Activated CD4-positive, alpha-beta T cell treated with anti-CD3 and anti-CD28 coated beads, Interleukin-2, amount 50 U/mL, for 16 hours (primary cell): ENCODE measurements at regions not wholly inside any gene's neighbourhood (a gene's known extent, or its start where the extent isn't known, plus 50 kb on each side); places are given as distances from the start of the nearest gene placed in this dataset.
"Not testable (repeated sequence)": the region's sequence is repeated elsewhere in the genome, so short reads cannot be mapped to it uniquely, and the experiment has no call there.

Experiments
- DNase-seq: peaks from one replicate; pipeline ENCODE4 v3.0.0-alpha.2; 2020

DNA sequence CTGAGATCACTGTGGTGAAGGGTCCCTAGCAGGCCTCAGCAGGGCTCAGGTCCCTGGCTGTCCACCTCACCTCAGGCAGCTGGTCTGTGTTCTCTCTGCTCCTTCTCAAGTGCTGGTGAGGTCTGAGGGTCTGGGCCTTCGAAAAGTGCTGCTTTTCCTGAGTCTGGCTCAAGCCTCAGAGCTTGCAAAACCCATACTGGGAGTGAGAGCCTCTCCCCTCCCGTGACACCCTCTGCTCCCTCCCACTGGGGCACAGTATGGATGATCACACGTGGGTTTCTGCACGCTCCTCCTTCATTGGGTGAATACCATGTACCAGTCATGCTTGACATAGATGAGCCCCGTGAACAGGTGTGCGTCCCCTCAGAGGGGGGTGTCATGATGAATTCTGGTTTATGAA, 73.3 kb upstream of the WASF3 start:
- no peak for DNase-seq

DNA sequence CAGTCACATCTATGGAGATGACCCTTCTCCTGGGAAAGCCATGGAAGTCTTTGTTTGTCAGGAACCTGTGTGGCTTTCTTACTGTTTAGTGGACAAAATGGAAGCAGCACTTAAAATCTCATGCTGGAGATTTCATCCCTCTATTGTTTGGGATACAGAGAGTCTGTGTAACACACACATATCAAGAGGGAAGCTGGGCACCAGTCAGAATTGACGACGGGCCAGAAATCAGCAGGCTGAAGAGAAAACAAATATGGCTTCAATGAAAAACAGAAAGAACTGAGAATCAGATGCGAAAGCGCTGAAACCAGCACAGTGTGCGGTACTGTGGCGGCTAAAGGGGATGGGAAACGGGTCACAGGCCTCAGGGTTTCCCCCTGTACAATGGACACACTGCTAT, 72.2 kb upstream of the WASF3 start:
- no peak for DNase-seq

DNA sequence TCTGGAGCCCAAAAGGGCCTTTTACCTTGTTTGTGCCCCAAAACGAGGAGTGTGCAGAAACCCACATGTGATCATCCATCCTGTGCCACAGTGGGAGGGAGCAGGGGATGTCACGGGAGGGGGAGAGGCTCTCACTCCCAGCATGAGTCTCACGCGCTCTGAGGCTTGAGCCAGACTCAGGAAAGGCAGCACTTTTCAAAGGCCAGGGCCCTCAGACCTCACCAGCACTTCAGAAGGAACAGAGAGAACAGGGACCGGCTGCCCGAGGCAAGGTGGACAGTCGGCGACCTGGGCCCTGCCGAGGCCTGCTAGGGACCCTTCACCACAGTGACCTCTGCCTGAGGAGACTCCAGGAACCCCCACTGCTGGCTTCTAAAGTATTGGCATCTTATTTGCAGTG, 71.7 kb upstream of the WASF3 start:
- no peak for DNase-seq

DNA sequence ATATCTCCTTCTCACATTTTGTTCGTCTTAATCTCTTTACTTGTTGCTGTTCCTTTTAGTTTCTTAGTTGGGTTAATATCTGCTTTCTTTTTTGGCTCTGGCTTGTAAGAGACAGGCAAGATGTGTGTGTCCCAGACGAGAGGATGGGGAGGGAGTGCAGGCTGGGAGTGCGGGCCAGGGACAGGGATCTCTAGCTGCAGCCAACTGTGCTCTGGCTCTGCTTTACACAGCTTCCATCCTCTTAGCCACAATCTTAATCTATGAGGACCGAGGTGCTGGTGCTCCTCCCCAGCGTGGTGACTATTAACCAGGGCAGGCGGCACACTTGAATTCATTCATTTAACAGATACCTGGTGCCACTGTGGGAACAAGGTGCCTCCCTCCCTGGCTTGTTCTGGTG, 70.9 kb upstream of the WASF3 start:
- DNase-seq = no peak

DNA sequence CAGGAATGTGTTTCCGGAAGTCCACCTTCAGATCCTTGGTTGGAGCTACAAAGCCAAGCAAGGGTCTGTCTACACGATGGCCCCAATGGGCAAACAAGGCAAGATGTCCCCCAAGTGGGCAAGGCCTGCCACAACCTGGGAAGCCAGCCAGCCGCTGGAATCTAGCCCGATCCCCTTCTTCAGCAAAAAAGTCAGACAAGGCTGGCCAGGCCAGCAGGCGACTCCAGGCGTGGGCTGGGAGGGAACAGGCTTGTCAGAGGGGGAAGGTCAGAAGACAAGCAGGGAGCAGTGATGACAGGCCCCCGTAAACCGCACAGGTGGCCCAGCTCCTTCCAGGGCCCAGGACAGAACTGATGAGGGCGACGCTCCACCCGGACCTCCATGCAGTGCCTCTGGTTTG, 69.7 kb upstream of the WASF3 start:
- no peak for DNase-seq

DNA sequence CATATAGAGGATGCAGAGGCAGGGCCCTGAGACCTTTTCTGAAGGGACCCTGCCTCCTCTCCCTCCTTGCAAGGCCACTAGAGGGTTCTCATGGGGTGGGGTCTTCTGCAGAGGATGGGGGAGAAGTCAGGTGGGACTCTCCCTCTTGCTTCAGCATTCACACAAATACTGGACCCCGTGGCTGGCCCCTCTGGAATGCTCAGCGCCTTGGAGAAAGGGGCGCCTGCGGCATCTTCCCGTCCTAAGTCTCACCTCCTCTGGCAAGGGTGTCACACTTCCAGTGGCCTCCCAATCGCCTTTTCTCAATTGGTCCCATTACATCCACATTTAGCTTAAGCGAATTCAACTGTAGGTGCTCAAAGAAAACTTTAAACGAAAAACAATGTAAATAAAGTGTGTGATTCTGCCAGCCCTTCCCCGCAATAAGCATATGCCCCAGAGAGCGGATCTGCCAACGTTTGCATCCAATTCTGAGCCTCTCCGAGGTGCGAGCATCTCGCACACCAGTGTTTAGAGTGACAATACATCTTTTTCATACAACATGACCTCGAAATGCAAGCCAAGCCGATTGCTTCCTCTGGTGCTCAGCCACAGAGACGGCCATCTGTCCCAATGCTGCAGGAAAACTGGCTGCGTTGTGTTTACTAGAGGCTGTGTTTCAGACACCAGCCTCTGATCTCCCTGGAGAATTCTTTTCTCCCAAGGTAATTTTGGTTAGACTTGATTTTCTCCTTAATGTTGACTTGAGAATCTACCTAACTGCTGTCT, 69.1 kb upstream of the WASF3 start:
- DNase-seq = no peak

DNA sequence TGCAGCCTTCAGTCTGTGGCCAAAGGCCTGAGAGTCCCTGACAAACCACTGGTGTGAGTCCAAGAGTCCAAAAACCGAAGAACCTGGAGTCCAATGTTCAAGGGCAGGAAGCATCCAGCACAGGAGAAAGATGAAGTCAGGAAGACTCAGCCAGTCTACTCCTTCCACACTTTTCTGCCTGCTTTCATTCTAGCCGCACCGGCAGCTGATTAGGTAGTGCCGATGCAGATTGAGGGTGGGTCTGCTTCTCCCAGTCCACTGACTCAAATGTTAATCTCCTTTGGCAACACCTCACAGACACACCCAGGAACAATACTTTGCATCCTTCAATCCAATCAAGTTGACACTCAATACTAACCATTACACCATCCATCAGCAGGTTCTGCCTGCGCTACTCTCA, 65.2 kb upstream of the WASF3 start:
- not testable (repeated sequence) for DNase-seq

DNA sequence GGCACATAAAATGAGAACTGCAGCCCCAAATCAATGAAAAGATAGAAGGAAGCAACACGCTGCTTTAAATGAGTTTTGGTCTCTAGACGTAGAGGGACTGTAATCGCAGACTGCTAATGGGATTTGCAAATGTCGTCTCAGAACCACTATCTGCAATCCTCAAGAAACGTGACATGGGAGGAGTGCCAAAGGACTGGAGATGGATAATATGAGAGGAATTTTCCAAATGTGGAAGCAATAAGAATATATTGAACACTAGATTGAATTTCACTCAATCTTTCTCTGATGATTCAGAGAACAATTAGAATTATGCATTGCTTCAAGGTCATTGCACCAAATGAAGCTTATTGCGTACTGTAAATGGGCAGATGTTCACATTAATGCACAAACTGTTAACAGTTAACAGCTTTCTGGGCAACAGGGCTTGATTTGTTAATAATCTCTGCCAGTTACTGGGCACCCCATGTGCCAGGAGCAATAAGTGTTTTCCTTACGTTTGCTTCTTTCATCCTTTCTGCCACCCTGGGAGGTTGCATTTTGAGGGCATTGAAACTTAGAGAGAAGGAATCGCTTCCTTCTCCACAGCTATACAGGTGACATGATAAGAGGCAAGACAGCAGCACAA, 62.8 kb upstream of the WASF3 start:
- no peak for DNase-seq

DNA sequence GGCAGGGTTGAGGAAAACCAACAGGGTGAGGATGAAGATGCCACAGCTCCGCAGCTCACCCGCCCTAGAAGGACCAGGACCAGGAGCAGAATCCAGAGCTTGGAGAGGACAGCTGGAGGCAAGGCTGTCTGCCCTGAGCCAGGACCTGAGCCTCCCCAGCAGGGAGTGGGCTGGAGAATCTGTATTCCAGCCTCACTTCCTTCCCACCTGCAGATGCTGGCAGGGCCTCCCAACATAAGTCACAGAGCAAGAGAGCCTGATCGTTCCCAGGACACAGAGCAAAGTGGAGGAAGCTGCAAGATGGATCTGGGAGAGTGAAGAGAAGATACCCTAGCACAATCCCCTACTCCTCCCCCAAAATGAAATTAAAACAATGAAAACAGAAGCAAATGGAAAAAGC, 61.7 kb upstream of the WASF3 start:
- DNase-seq = no peak

DNA sequence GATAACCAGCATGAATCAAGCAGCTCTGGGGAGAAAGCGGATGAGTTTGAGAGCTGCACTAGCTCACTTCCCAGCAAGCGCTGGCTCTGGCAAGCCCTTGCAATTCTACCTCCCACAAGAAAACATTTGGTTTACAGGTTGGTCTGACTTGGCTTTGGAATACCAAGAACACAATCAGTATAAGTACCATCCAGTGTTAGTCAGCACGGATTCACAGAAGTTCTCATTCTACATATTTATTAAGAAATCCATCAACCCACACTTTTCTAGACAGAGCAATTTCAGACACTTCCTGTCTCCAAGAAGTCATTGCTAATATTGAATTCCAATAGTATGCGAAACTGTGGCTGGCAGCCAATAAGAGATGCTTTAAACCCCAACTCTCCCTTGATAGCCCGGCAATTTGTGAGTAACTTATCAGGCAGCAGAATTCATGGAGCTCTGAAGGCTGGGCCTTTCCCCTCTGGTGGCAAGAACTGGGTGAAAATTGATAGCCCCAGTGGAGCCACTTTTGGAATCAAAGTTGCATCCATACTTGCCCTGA, 59.4 kb upstream of the WASF3 start:
- no peak for DNase-seq

DNA sequence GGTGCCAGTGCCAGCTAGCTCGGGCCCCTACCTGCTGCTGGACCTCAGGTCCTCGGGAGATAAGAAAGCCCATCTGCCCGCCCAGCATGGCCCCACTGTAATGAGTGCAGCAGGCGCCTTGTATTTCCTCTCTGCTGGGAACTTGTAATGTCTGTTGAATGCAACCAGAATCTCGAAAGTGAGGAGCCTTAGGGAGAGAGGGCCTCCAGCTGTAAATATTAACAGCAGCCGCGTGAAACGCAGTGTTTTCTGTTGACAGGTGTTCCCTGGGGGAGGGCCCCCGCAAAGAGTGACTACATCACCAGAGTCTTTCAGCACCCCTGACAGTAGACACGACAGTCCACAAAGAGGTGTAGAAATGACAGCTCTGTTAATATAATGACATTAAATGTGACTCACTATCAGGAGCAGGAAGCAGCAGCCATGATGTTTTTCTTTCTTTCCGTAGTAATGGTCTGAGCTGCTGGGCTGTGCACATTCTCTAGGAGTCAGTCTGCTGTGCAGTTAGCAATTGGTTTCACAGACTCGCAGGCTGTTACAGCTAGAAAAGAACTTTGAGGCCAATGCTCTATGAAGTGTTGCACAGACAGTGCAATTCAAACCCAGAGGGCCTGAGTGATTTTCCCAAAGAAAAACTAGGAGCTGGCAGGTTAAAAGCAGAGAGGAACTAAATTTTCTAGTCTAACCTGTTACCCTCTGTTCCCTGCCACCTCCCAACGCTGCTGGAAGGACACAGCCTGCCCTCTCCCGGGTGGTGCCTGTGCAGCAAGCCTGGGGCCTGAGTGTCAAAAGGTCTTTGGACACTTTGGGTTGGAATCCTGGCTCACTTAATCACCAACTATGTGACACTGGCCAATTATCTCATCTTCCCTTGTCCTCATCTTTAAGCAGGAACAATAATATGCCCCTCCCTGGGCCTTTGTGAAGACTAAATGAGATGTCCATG, 58.6 kb upstream of the WASF3 start:
- no peak for DNase-seq

DNA sequence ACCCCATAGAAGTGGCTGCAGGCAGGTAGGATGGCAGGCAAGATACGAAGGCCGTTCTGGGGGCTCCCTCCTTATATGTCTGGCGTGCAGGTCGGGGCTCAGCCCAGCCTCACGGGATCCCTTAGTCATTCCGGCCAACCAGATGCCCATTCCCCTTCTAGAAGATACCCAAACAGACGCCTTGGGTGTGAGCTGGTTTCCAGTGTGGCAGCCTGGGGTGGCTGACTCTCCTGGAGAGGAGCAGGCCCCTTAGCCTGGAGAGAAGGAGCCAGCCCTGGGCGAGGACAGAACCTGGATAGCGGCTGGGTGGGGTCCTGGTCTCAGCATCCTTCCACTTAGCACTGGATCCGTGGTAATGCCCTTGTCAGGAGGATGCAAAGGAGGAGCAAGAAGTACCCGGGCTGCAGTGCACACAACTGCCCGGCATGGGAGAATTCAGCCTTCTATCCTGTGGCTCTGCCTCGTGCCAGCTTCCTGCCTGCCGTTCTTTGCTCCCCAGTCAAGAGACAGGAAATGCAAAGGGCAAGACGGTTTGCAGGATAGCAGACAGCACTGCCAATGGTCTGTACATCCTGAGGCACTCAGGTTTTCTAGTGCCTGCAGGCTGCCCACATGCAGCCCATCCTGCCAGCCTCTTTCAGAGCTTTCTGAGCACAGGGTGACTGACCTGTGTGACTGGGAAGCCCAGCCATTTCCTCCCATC, 56.7 kb upstream of the WASF3 start:
- no peak for DNase-seq

DNA sequence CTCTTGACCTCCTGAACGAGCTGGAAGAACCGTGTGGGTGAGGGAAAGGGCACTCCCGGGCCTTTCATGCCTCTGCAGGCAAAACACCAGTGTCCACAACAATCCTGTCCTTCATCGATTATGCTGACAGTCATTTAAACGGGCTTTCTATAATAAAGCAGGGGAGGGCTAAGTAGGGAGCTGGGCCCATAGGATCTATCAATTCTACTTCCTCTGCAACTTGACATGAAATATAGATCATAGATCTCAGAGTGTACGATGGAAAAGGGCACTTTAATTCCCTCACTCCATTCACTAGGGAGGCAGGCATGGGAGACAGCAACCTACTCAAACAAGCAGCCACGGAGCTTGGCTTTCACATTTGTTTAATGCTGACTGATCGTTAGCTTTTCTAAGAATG, 55.8 kb upstream of the WASF3 start:
- DNase-seq = no peak

DNA sequence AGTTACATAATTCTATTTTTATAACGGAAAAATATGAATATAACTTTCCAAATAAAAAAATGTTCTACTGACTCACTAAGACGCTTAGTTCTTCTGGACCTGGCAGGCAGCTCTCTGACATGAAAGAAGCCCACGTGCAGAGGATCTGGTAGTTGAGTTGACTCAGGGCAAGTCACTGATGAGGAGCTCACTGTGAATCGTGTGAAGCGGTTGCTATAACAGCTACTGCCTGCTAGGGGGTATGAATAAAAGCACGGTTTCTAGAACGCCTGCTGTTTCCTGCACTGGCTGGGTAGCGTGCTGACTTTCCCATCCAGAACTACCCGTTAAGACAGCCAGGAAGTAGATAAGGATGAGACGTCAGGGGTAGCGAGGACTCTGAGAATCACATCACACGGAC, 54.7 kb upstream of the WASF3 start:
- peak; percentile 31 for DNase-seq

DNA sequence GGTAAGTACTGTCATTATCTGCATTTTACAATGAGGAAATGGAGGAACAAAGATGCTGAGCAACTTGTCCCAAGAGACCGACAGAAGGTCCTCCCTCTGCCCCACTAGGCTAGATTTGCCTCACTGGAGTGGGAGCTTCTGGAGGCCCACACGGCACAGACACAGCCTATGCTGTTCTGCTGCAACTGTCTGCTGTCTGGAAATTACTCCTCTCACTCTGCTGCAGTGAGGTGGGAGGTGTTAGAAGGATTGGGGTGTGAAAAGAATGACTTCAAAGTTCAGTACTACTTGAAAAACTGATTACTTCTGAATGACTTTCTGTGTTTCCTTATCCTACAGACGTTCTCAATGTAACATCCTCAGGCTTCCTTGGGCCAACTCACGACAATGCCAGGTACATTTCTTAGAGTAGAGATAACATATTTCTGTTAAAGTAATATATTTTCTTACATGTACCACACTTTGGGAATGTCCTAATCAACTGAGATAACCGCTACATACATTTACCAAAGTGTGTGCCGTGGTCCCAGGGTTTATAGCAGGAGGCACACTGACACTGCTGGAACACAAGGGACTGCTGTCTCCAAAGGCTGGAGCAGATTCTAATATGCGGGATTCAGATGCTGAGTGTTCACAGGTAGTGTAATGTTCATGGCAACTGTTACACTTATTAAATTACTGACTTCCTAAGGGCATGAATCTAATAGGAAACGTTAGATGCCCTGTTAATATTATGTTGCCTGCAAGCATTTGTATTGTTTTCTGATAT, 53.5 kb upstream of the WASF3 start:
- DNase-seq = no peak
